GM23338 (cell line): ENCODE measurements at regions not wholly inside any gene's neighbourhood (a gene's known extent, or its start where the extent isn't known, plus 50 kb on each side); places are given as distances from the start of the nearest gene placed in this dataset.

ENCODE experiments used
- ATAC-seq: fragments of 200-7000 bp; cut with Tn5 transposase; 3 replicates; pipeline ENCODE4 v1.9.1; 2020
- DNase-seq: peaks from one replicate; pipeline ENCODE4 v3.0.0-alpha.2; 2015; ENCODE audit warnings: low spot score
- H2AFZ ChIP-seq: fragments of 200-600 bp; sonication (generic); 2 replicates; pipeline ENCODE4 v1.8.0; 2016; ENCODE audit warnings: antibody characterized with exemption, mild to moderate bottlenecking, moderate library complexity
- H3F3A ChIP-seq: fragments of 200-600 bp; sonication (generic); replicated peaks from 2 replicates; pipeline ENCODE4 v1.8.0; 2017; ENCODE audit warnings: antibody characterized with exemption, mixed run types, low read depth
- H3K27ac ChIP-seq: fragments of 200-600 bp; sonication (generic); 2 replicates; pipeline ENCODE4 v1.6.1; 2016; ENCODE audit warnings: low read depth
- H3K27me3 ChIP-seq: fragments of 200-600 bp; sonication (generic); 2 replicates; pipeline ENCODE4 v1.8.0; 2016; ENCODE audit warnings: mild to moderate bottlenecking, mixed run types, moderate library complexity; ENCODE audit not compliant: insufficient read depth
- H3K36me3 ChIP-seq: fragments of 200-600 bp; sonication (generic); 2 replicates; pipeline ENCODE4 v1.8.0; 2016; ENCODE audit warnings: mild to moderate bottlenecking; ENCODE audit not compliant: insufficient read depth
- H3K4me1 ChIP-seq: fragments of 200-600 bp; sonication (generic); 2 replicates; pipeline ENCODE4 v1.8.0; 2016; ENCODE audit warnings: mild to moderate bottlenecking, moderate library complexity; ENCODE audit not compliant: insufficient read depth
- H3K4me2 ChIP-seq: fragments of 200-600 bp; sonication (generic); 2 replicates; pipeline ENCODE4 v1.7.1; 2017; ENCODE audit warnings: mixed run types
- H3K4me3 ChIP-seq: fragments of 200-600 bp; sonication (generic); 2 replicates; pipeline ENCODE4 v1.6.1; 2016; ENCODE audit warnings: mixed run types
- H3K79me2 ChIP-seq: fragments of 200-600 bp; sonication (generic); replicated peaks from 2 replicates; pipeline ENCODE4 v1.8.0; 2017; ENCODE audit warnings: mild to moderate bottlenecking; ENCODE audit not compliant: insufficient read depth
- H3K9me2 ChIP-seq: fragments of 200-600 bp; sonication (generic); 2 replicates; pipeline ENCODE4 v1.8.0; 2017; ENCODE audit not compliant: insufficient read depth
- H4K20me1 ChIP-seq: fragments of 200-600 bp; sonication (generic); replicated peaks from 2 replicates; pipeline ENCODE4 v1.8.0; 2017; ENCODE audit warnings: mild to moderate bottlenecking; ENCODE audit not compliant: insufficient read depth
- H3K27ac Mint-ChIP-seq: 2 replicates; pipeline ENCODE4 v1.8.0; 2020; ENCODE audit warnings: inconsistent platforms, mild to moderate bottlenecking, moderate library complexity, mixed read lengths
- H3K27me3 Mint-ChIP-seq: 3 replicates; pipeline ENCODE4 v1.8.0; 2022; ENCODE audit warnings: low read depth, mild to moderate bottlenecking, moderate library complexity, mixed read lengths, inconsistent platforms; ENCODE audit not compliant: insufficient read depth, poor library complexity
- H3K36me3 Mint-ChIP-seq: 3 replicates; pipeline ENCODE4 v1.8.0; 2021; ENCODE audit warnings: low read depth, mild to moderate bottlenecking, inconsistent platforms, moderate library complexity, mixed read lengths
- H3K4me1 Mint-ChIP-seq: 3 replicates; pipeline ENCODE4 v1.8.0; 2020; ENCODE audit warnings: mild to moderate bottlenecking, inconsistent platforms, mixed read lengths
- H3K4me3 Mint-ChIP-seq: 3 replicates; pipeline ENCODE4 v1.8.0; 2021; ENCODE audit warnings: moderate library complexity, mild to moderate bottlenecking, inconsistent platforms, mixed read lengths
- H3K9me3 Mint-ChIP-seq: 3 replicates; pipeline ENCODE4 v1.8.0; 2020; ENCODE audit warnings: moderate library complexity, mild to moderate bottlenecking, inconsistent platforms, mixed read lengths
- CTCF ChIP-seq, 2 experiments: fragments of 200-600 bp in 1 of 2; sonication (generic) in 1 of 2; conservative IDR thresholded peaks; 2 replicates each; pipeline versions ENCODE4 v1.5.1 to v1.6.1; 2016 to 2017; ENCODE audit warnings: antibody characterized with exemption in 2 of 2, low read depth in 2 of 2, mild to moderate bottlenecking in 2 of 2, moderate library complexity in 1 of 2
- EZH2 ChIP-seq: fragments of 200-600 bp; sonication (generic); IDR thresholded peaks from one replicate; pipeline ENCODE4 v1.8.0; 2017; ENCODE audit warnings: antibody characterized with exemption, mild to moderate bottlenecking, low read depth; ENCODE audit not compliant: unreplicated experiment
- JUNB ChIP-seq: IDR thresholded peaks from one replicate; pipeline ENCODE4 v1.6.1; 2016; ENCODE audit warnings: antibody characterized with exemption; ENCODE audit not compliant: unreplicated experiment
- REST ChIP-seq: IDR thresholded peaks from one replicate; pipeline ENCODE4 v1.6.1; 2018; ENCODE audit warnings: antibody characterized with exemption; ENCODE audit not compliant: unreplicated experiment
- ZNF462 ChIP-seq: fragments of 250-450 bp; sonication (Bioruptor Pico); IDR thresholded peaks from 2 replicates; pipeline ENCODE4 v1.5.0; 2020; ENCODE audit warnings: mild to moderate bottlenecking, moderate library complexity

DNA sequence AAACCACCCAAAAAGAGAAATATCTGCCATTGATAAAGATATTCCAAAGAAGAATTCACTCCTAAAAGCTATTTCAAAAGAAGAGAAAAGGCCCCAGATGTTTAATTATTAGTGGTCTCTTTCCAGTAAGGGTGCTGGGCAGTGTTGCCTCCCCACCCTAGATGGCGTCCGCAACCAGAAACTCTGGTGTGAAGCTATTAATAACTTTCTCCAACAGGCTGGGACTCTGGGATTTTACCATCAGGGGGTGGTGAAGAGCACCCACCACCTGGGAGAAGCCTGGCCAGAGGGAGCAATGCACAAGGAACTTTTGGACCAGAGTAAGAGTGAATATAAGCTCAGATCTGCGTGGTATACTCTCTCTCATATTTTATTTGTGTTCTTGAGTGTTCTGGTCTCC is 115.4 kb upstream of the TIAM1 start:
- H3F3A ChIP-seq, result no peaks in the 10 kb centered on the region
- H3K4me2 ChIP-seq, result no peak overlapping the region
- H3K4me3 ChIP-seq, result no peak overlapping the region
- 0 out of 2 replicates have a peak, but pooled peaks cover 3% of the 10 kb centered on the region for H3K79me2 ChIP-seq
- H3K9me3 Mint-ChIP-seq, result no peaks in the 10 kb centered on the region; the same call in 2 of the 3 replicates
- TF ChIP-seq JUNB (no peak), ZNF462 (no peak), CTCF (conservative IDR thresholded peaks at IDR 0.05; ENCODE audit: low read depth in 2 of 2) (peak; percentile 56 to 58)
- no peaks in the 10 kb centered on the region for H3K36me3 ChIP-seq
- H2AFZ ChIP-seq, result no peak overlapping the region
- 0 out of 2 replicates have a peak, but pooled peaks cover 4% of the 10 kb centered on the region for H3K9me2 ChIP-seq
- no peaks in the 10 kb centered on the region for H3K36me3 Mint-ChIP-seq
- peaks cover 6% of the 10 kb centered on the region; the same call in 2 of the 3 replicates for H3K4me1 Mint-ChIP-seq
- no peak overlapping the region for H3K27ac Mint-ChIP-seq
- H3K4me3 Mint-ChIP-seq, result no peak overlapping the region
- H4K20me1 ChIP-seq, result no peaks in the 10 kb centered on the region; the same call in 1 of the 2 replicates
- DNase-seq (peak; percentile 66), ATAC-seq (peak; percentile 56)
- H3K27me3 Mint-ChIP-seq, result no peaks in the 10 kb centered on the region
- no peaks in the 10 kb centered on the region for H3K4me1 ChIP-seq
- H3K27ac ChIP-seq, result no peak overlapping the region
- H3K27me3 ChIP-seq, result no peaks in the 10 kb centered on the region

- Histone ChIP-seq H3K27ac (no peak overlapping the region), H3K79me2 (0 out of 2 replicates have a peak, but pooled peaks cover 3% of the 10 kb centered on the region), H3K9me2 (peaks cover 11% of the 10 kb centered on the region; the same call in 1 of the 2 replicates), H3K4me1 (no peaks in the 10 kb centered on the region), H4K20me1 (no peaks in the 10 kb centered on the region; the same call in 1 of the 2 replicates), H3K4me3 (no peak overlapping the region), H3F3A (no peaks in the 10 kb centered on the region), H3K4me2 (no peak overlapping the region), H3K27me3 (no peaks in the 10 kb centered on the region), H2AFZ (no peak overlapping the region), H3K36me3 (no peaks in the 10 kb centered on the region)
- ATAC-seq, result peak; percentile 84
- DNase-seq, result peak; percentile 60
- Mint-ChIP-seq H3K27ac (no peak overlapping the region), H3K9me3 (no peaks in the 10 kb centered on the region; the same call in 2 of the 3 replicates), H3K4me3 (no peak overlapping the region), H3K4me1 (peaks cover 6% of the 10 kb centered on the region; the same call in 2 of the 3 replicates), H3K27me3 (no peaks in the 10 kb centered on the region), H3K36me3 (peaks cover 10% of the 10 kb centered on the region; the same call in 2 of the 3 replicates)
- peak; percentile 52 to 68 for TF ChIP-seq CTCF (conservative IDR thresholded peaks at IDR 0.05; ENCODE audit: low read depth in 2 of 2)
- TF ChIP-seq REST, result no peak
- no peak for TF ChIP-seq EZH2
These were observed 113.6 kb upstream of the TIAM1 start for GRCh38 chr21:31457675-31458074.
